GF-D8 (cell line): ENCODE measurements at regions not wholly inside any gene's neighbourhood (a gene's known extent, or its start where the extent isn't known, plus 50 kb on each side); places are given as distances from the start of the nearest gene placed in this dataset.
"Not testable (repeated sequence)": the region's sequence is repeated elsewhere in the genome, so short reads cannot be mapped to it uniquely, and the experiment has no call there.

Source experiments
- DNase-seq: peaks from one replicate; lab custom pipeline; 2025; lab: John Stamatoyannopoulos, UW

DNA sequence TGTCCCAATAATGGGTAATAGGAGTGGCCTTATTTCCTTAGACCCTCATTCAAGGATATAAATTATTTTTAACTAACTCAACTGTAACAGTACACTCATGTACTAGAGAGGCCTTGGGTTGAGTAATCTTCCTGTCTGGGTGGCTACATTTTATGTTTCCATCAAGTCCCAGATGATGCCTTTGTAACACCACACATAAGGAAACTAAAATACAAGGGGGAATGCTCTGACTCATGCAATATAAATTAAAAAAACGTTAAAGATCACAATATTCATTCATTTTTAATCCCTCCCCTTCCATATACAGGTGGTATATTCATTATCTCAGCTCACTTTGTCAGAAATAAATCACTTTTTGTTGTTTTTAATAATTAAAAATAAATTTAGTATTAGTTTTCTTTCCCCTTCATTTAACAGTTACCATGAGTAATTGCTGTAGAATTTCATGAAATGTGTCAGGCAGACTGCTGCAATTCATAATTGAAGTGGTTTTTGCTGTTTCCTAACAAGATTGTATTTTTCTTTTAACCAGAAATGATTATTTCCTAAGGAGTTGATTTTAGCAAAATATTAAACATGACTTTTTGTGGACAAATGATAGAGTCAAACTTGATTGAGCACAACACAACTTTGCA lies 1403.6 kb downstream of the SUCLG1 start:
- no peak for DNase-seq

GRCh38 chr2:83054751-83055150 lies 1404.3 kb downstream of the SUCLG1 start:
- DNase-seq = no peak

DNA sequence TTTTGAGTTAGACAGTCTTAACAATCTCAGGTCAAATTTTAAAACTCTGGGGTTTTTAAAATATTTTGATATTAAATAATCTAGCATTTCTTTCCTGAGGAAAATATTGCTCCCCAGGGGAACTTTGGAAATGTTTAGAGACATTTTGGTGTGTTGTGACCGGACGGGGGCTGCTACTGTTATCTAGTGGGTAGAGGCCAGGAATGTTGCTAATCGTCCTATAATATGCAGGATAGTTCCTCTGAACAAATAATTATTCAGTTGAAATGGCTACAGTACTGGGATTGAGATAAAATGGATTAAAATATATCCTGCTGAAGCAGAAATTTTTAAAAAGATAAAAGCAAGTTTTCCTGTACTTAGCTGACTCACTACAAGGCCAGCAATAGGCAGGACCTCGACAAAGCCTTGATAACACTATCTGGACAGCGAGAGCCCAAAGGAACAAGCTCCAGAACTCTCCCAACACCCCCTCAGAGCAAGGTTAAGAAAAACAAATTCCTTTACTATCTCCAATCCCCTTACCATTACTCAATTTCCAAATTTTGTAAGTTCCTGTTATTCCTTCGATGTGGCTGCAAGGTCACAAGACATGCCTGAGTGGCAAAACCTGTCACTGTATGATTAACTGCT lies 1407.4 kb downstream of the SUCLG1 start:
- no peak for DNase-seq

- no peak for DNase-seq
Observed at GRCh38 chr2:83042053-83042452, 1417.0 kb downstream of the SUCLG1 start.

GRCh38 chr2:83022631-83023210 lies 1436.4 kb downstream of the SUCLG1 start:
- DNase-seq = no peak

- DNase-seq = no peak
Observed at GRCh38 chr2:83017366-83018090, 1441.6 kb downstream of the SUCLG1 start.

DNA sequence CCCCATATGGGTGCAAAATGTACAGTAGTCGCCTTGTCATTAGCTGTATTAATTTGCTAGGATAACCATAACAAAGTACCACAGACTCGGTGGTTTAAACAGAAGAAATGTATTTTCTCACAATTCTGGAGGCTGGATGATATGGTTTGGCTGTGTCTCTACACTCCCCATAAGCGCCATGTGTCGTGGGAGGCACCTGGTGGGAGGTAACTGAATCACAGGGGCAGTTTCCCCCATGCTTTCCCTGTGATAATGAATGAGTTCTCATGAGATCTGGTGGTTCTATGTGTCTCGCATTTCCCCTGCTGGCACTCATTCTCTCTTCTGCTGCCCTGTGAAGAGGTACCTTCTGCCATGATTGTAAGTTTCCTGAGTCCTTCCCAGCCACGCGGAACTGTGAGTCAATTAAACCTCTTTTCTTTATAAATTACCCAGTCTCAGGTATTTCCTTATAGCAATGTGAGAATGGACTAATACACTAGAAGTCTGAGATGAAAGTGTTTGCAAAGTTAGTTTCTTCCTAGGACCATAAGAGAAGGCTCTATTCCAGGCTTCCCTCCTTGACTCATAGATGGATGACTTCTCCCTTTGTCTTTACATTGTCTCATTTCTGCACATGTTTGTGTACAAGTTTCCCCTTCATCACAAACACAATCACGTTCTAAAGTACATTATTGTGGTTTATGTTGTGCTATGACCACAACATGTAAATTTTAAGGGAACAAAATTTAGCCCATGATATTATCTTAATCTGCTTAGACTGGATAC lies 1442.6 kb downstream of the SUCLG1 start:
- no peak for DNase-seq

GRCh38 chr2:83015900-83016299 lies 1443.2 kb downstream of the SUCLG1 start:
- no peak for DNase-seq

DNA sequence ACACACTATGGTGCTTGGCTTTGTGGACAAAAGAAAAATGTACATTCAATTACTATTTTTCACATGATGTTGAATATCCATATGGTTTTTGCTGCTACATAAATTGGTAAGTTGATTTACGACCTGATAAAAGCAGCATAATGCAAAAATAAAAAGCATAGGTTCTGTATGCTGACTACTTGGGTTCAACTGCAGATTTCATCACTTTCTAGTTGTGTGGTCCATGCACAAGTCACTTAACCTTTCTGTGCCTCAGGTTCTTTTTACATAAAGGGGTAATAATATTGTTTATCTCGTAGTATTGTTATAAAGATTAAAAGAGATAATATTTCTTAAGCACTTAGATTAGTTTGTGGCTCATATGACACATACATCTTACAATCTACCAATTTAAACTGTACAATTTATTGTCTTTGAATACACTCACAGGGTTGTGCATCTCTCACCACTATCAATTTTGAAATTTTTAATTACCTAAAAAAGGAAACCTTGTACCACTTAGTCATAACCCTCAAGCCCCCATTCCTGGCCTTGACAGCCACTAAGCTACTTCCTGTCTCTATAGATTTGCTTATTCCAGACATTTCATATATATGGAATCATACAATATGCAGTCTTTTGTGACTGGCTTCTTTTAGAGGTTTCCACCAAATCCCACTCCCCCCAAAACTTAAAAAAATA lies 1443.9 kb downstream of the SUCLG1 start:
- no peak for DNase-seq

DNA sequence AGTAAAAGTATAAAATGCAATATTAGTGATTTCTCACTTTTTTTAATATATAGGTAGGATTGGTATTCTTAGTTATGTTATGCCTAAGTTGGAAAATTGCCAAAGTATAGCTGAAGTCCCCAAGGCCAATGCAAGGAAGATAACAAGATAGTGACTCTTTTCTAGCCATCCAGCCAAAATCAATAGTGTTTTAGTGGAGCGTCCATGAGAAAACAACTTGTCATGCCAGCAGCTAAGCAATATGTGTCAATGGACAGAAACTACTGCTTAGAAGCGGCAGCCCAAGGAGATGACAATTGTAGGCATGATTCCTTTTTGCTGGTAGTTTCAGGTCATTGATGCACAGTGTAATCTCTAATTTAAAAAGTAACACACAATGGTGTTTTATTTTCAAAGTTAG lies 1444.6 kb downstream of the SUCLG1 start:
- DNase-seq = no peak

DNA sequence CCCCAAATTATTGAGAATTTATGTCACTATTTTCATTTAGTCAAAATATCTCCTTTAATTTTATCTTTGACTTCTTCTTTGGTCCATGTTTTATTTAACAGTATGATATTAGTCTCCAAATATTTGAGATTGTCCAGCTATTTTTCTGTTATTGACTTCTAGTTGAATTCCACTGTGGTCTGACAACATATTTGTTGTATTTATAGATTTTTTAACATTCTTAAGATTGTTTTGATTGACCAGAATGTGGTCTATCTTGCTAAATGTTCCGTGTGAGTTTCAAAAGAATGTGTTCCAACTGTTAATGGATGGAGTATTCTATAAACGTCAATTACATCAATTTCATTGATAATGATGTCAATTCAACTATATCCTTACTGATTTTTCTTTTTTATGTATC lies 1452.1 kb downstream of the SUCLG1 start:
- DNase-seq = no peak

DNA sequence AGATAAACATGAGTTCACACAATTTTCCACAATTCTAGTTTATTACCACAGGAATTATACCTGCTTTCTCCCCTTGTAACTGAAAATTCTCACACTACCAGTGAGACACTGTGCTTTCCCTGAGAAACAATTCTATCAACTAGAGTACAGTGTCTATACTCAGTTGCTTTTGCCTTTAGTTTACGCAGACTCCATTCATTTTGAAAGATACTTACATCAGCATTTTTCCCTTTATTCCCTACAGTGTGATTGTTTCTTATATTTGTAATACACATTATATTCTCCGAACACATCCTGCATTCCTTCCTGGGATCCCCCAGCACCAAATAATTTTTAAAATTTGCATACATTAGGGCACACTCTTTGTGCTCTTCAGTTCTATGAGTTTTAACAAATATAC lies 1455.5 kb downstream of the SUCLG1 start:
- no peak for DNase-seq

- DNase-seq = no peak
Observed at GRCh38 chr2:83002706-83003105, 1456.4 kb downstream of the SUCLG1 start.

DNA sequence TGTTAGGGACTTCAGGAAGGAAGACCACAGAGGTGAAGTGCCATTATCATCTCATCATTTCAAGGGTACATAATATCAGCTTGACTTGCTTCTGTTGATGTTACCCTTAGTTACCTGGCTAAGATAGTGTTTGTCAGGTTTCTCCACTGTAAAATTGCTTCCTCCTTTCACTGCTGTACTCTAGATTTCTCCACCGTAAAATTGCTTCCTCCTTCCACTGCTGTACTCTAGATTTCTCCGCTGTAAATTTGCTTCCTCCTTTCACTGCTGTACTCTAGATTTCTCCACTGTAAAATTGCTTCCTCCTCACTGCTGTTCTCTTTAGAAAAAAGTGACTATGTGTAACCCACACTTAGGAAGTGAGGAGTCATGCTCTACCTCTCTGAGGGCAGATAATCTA lies 1460.3 kb downstream of the SUCLG1 start:
- DNase-seq = peak; percentile 67

DNA sequence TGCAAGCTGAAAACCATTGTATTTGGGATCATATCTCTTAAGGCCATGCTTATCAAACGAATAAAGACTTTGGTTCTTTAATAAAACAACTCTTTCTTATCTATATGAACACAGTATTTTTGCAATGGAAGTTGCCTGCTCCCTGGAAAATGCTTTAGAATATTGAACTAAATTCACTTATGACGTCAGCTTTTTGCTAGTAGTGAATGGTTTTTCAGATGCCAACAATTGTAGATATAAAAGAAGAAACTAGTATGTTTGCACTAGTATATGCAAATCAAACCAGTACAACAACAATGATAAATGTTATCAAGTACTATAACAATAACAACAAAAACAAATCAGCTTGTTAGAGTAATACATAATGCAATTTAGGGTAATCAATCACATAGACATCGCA lies 1462.9 kb downstream of the SUCLG1 start:
- DNase-seq = no peak

DNA sequence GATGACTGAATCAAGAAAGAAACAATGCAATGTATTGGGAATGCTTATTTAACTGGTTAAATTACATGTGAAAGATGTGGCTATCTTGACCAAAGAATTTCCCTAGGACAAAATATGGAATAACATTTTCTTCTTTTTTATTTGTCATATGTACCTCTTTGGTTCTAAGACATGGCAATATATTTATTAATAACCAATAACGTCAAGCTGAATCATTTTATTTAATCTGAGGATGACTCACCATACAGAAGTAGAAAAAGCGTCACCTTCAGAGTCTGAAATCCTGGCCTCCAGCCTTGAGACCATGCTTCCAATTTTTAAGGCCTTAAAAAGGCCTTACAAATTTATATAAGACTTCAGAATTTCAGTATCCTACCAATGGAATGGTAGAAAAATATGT lies 1464.9 kb downstream of the SUCLG1 start:
- DNase-seq = no peak

DNA sequence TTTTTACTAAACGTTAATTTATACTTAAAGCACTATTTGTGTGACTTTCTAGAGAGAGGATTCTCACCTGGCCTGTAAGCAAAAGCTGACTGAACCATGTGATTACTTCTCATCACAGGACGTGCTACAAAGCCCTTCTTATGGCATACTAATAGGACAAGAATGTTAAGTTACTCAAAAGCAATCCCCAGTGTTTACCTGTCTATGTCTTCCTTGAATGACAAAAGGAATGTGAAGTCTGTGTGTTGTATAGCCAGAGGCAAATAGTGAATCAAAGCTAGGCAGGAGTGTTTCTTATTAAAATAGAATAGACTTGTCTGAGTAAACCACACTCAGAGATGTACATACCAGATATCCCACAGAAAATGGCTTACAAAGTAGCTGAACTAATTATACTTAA lies 1465.5 kb downstream of the SUCLG1 start:
- no peak for DNase-seq

DNA sequence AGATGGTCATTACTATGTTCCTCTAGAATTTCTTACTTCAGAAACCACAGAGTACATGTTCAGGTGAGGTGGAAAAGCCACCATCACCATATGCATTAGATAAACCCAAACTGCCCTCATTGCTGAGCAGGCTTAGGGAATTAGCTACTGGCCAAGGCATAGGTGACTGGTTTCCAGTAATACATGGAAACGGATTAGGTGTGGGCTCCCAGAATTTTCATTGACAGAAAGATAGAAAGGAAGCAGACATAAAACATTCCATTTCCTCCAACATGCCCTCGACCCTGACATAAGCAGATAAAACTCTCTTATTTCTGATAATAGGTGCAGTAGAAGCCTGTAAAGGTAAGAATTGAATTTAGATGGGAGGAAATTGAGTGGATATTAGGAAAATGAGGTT lies 1466.1 kb downstream of the SUCLG1 start:
- DNase-seq = no peak

DNA sequence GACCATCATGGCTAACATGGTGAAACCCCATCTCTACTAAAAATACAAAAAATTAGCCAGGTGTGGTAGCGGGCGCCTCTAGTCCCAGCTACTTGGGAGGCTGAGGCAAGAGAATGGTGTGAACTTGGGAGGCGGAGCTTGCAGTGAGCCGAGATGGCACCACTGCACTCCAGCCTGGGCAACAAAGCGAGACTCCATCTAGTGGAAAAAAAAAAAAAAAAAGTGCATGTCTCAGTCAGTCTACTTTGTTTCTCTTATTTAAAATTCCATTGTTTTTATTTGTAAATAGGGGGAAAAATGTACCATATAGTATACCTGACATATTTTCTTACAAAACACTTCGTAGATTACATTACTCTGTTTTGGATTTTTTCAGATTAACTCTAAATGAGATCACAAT lies 1471.4 kb downstream of the SUCLG1 start:
- DNase-seq = not testable (repeated sequence)

- no peak for DNase-seq
Observed at GRCh38 chr2:82986899-82987298, 1472.2 kb downstream of the SUCLG1 start.

- DNase-seq = no peak
Observed at GRCh38 chr2:82985572-82986197, 1473.4 kb downstream of the SUCLG1 start.
